NCI-H1092 (cell line): ENCODE measurements at regions not wholly inside any gene's neighbourhood (a gene's known extent, or its start where the extent isn't known, plus 50 kb on each side); places are given as distances from the start of the nearest gene placed in this dataset.

Experiments
- DNase-seq: peaks from one replicate; lab custom pipeline; 2025; lab: John Stamatoyannopoulos, UW

DNA sequence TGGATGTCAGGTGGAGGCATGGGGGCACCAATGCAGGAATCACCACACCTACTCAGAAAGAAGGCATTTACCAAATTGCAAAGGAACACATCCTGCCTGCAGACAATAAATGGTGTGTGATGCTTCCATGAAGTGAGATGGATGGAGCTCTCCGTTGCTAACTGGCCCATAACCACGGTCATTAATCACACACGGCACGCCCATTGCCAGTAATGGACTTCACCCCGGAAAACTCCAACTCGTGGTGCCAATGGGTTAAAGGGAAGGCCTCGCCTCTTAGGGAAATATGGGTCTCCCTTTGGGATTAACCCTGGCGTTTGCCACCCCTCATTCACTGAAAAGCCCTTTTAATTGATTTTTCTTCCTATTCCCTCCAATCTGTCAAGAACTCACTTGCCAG lies 443.1 kb upstream of the DAB1 start:
- no peak for DNase-seq

- DNase-seq, result no peak
These were observed 437.2 kb upstream of the DAB1 start for GRCh38 chr1:57860931-57861565.

GRCh38 chr1:57860325-57860724 lies 436.5 kb upstream of the DAB1 start:
- DNase-seq, result no peak

GRCh38 chr1:57858740-57859139 lies 434.9 kb upstream of the DAB1 start:
- DNase-seq, result no peak

GRCh38 chr1:57857809-57858208 lies 433.9 kb upstream of the DAB1 start:
- no peak for DNase-seq

GRCh38 chr1:57854436-57854835 lies 430.6 kb upstream of the DAB1 start:
- DNase-seq, result no peak

DNA sequence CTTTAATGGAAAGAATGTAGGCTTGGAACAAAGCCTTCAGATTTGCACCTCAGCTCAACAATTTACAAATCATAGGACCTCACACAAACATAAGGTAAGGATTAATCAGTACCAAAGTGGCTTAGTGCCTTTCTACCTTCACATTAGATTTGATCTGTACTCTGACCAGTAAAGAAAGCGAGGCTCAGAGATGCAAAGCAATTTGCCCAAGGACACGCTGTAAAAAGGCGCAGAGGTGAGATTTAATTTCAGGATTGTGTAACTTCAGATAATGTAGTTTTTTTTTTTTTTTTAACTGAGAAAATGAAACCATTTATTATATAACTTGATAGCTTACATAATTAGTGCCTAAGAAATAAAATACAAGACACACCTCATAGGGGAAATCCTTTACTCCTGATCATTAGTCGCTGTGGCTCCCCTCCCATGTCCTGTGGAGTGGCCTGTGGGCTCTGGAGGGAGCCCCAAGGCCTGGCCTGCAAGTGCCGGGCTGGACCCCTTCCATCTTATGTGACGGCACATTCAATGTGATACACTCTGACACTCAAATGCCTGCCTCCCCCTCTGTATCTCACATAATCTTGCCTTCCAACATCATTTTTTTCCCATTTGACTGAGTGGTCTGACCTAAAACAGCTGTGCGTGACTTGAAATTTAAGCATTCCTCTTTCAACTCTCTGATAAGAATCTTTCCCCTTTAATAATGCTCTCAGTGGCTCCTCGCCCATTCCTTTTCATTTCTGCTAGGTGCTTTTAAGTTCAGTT lies 426.5 kb upstream of the DAB1 start:
- DNase-seq, result no peak

GRCh38 chr1:57848406-57848805 lies 424.5 kb upstream of the DAB1 start:
- no peak for DNase-seq

DNA sequence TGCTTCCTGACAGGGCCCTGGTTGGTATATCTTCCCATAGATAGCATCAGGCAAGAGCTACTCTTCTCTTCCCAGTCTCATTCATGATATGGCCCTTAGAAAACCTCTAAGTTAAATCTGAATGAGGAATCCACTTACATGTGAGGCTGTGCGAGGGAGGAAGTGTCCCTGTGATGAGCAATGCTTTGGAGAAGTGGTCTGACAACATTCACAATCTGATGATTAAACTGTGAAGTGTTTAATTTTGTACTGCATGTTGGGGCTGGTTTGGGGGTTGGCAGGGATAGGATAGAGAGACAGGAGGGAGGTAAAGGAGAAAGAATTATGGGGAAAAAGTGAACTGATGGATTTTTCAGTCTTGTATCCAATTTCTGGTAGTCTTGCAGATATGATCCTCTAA lies 421.2 kb upstream of the DAB1 start:
- no peak for DNase-seq

- DNase-seq, result no peak
These were observed 420.6 kb upstream of the DAB1 start for GRCh38 chr1:57844382-57844980.

- no peak for DNase-seq
These were observed 419.9 kb upstream of the DAB1 start for GRCh38 chr1:57843760-57844159.

DNA sequence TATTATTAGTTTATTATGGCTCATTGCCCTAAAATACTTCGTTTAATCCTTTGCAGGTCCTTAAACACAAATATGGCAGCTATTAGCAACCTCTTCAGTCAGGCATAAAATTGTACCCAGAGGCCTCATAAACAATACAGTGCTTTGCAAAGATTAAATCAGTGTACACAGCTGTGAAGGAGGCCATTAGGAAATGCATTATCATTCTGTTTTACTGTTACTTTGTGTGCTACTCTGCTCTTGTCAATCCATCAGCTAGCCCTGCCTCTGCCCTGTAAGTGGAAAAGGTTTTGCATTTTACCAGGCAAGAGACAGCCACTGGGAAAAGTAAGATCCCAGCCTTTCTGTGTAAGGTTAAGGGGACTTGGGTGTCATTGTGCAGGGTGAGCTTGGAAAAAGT lies 415.7 kb upstream of the DAB1 start:
- peak; percentile 51 for DNase-seq

GRCh38 chr1:57839067-57839466 lies 415.2 kb upstream of the DAB1 start:
- DNase-seq, result no peak

- DNase-seq, result no peak
These were observed 411.8 kb upstream of the DAB1 start for GRCh38 chr1:57835620-57836019.

DNA sequence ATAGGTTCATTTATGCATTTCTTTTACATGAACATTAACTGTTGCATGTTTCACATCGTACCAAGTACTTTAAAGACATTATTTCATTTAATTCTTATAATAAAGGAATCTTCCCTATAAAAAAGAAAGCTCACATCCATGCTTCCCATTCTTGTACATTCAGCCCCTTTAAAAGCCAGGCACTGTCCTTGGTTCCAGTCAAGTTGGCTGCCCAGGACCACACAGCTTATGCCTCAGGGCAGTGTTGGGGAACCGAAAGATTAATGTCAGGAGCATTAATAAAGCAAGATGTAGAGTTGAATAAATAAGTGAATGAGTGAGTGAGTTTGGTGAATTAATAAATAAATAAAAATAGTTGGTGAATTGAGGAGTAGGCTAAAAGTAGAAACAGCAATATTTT lies 409.4 kb upstream of the DAB1 start:
- DNase-seq, result no peak

- no peak for DNase-seq
These were observed 408.8 kb upstream of the DAB1 start for GRCh38 chr1:57832612-57833011.

DNA sequence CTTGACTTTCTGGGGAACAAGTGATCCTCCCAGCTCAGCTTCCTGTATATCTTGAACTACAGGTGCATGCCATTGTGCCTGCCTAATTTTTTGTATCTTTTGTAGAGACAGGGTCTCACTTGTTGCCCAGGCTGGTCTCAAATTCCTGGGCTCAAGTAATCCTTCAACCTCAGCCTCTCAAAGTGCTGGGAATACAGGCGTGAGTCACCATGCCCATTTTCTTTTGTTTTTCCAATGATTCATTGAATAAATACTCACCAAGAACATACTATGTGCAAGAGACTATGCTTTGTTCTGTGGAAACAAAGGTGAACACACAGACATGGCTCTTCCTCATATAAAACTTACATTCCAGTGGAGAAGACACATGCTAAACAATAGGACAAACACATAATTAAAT lies 407.8 kb upstream of the DAB1 start:
- no peak for DNase-seq

GRCh38 chr1:57826535-57826934 lies 402.7 kb upstream of the DAB1 start:
- DNase-seq, result no peak

GRCh38 chr1:57824535-57824934 lies 400.7 kb upstream of the DAB1 start:
- DNase-seq, result no peak

- no peak for DNase-seq
These were observed 396.7 kb upstream of the DAB1 start for GRCh38 chr1:57820356-57821095.

- DNase-seq, result no peak
These were observed 396.0 kb upstream of the DAB1 start for GRCh38 chr1:57819893-57820292.

DNA sequence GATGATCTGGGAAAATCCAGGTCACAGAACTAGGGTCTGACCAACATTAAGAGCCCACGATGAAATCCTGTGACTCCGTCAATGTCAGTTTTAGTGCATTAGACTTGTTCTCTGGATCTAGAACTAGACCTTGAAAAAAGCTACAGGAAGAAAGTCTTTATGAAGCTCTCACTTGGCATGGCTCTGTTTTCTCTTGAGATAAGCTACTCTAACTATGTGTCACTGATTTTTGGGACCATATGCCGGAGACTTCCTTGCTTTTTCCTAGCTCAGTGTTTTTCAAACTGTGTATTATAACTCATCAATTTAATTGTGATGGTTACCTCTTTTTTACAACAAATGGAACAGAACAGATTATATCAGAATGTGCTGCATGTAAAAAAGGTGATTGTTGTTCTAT lies 379.7 kb upstream of the DAB1 start:
- DNase-seq, result no peak

DNA sequence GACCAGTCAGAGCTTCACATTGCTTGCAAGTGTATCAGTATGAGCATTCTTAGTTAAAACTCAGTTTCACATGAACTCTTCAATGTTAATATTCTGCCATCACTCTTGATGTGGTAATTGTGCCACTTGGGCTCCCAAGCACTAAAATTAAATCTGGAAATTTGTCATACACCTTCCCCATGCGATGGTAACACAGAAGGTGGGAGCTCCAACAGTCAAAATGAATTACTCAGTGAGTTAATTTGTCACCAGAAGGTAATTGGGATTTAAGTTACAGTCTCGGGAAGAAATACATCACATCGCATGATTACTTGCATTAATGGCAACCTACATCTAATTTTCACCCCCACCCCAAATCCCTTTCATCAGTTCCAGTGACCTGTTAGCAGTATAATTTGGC lies 376.5 kb upstream of the DAB1 start:
- DNase-seq, result no peak
